ENCODE measurements at regions not wholly inside any gene's neighbourhood (a gene's known extent, or its start where the extent isn't known, plus 50 kb on each side); places are given as distances from the start of the nearest gene placed in this dataset.

DNA sequence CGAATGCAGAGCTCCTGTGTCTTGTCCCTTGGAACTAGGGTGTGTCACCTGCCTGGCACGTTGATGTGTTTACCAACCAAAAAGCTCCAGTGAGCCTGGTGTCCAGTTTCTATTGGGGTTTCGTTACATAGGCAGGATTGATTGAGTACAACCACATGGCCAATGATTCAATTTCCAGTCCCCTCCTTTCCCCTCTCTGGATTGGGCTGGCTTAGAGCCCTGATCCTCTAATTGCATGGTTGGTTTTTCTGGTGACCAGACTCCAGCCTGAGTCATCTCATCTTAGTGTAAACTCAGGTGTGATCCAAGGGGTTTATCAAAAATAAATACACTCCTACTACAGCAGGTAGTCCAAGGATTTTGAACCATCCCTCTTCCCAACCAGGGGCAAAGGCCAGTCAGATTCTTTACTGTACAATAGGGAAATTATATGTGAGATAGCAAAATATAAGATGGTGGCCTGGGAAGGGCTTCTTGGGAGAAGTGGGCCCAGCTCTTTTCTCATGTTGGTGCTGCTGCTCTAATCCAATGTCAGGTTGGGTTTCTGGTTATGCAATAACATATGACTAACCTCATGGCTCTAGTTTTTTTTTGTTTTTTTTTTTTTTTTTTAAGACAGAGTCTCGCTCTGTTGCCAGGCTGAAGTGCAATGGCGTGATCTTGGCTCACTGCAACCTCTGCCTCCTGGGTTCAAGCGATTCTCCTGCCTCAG, 64.7 kb upstream of the MGAT5 start:
- no peak for DNase-seq

DNA sequence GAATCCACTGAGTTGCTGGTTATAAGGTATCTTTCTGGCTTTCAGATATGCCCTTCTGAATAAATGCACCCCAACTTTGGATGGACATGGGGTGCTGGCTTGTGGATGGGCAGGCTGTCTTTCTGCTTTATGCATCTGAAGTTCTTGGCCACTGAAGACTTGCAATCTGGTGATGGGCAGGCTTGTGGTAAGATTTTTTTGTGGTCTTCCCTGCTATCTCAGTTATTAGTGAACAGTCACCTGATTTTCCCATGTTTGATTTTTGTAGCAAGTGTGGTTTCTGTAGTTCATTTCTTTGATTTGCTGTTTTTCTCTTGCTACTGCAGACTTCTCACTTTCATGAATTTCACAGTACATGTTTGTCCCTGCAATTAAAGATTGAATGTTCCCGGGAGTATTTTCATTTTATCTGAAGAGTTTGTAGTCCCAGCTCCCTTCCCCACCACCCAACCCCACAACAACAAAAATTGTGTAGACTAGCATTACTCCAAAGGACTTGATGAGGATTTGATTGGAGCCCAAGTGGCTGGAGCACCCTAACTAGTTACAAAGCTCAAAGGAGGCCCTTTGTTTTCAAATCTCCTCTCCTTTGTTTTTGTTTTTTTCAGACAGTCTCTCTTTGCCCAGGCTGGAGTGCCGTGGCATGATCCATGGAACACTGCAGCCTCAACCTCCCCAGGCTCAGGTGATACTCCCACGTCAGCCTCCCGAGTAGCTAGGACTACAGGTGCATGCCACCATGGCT, 63.6 kb upstream of the MGAT5 start:
- no peak for DNase-seq

DNA sequence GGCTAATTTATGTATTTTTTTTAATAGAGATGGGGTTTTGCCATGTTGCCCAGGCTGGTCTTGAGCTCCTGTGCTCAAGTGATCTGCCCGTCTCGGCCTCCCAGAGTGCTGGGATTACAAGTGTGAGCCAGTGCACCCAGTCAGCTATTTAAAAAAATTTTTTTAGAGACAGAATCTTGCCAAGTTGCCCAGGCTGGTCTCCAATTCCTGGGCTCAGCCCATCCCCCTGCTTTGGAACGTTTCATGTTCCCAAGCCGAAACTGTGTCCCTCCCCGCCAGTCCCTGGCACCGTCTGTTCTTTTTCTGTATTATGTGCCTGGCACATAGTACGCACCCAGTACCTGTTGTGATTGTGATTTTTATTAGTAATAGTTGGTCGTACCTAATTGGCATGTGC, 63.1 kb upstream of the MGAT5 start:
- no peak for DNase-seq

DNA sequence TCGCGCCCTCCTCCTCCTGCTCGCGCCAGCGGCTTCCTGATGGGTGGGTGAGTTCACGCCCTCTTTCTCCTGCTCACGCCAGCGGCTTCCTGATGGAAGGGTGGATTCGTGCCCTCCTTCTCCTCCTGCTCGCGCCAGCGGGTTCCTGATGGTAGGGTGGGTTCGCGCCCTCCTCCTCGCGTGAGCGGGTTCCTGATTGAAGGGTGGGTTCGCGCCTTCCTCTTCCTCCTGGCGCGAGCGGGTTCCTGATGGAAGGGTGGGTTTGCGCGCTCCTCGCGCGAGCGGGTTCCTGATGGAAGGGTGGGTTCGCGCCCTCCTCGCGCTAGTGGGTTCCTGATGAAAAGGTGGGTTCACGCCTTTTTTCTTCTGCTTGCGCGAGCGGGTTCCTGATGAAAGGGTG, 62.0 kb upstream of the MGAT5 start:
- no peak for DNase-seq

DNA sequence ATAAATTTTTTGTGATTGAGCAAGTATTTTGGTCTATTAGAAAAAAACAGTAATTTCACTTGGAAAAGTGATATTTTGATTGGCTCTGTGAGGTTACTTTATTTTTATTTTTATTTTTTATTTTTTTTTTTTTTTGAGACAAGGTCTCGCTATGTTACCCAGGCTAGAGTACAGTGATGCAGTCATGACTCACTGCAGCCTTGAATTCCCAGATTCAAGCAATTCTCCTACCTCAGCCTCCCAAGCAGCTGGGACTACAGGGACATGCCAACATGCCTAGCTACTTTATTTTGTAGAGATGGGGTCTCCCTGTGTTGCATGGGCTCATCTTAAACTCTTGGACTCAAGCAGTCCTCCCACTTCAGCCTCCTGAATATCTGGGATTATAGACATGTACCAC, 60.9 kb upstream of the MGAT5 start:
- DNase-seq = no peak

DNA sequence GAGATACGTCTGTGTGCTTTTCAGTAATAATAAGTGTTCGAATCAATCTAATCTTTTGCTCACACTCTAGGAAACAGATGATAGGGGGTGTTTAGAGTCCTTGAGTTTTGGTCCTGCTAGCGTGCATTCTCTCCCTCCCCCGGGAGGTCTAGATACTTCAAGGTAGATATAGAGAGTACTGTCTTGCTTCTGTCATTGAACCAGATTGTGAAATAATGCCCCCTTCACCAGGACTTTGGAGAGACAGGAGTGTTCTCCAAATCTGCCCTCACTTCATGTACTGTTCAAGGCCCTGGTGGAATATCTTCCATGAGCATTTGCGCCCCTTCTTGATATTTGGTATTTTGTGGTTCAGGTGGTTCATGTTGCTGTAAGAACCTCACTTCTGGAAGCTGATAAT, 59.4 kb upstream of the MGAT5 start:
- no peak for DNase-seq

DNA sequence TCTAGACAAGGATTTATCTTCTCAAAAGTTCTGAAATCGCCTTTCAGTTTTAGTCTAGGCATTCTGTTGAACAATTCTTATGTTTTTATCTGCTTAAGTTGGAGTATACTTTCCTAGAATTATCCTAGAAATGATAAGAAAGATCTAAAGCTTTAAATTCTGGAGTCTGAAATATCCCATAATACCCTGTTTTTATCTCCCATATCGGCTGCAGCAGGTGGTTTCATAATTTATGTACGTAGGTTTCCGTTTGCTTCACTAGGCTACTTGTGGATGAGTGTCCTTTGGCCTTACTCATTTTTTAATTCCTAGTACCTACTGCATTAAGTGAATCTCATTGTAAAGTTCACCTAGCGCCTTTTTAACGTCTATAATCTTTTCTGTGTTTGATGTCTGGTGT, 58.5 kb upstream of the MGAT5 start:
- DNase-seq = peak; percentile 33

DNA sequence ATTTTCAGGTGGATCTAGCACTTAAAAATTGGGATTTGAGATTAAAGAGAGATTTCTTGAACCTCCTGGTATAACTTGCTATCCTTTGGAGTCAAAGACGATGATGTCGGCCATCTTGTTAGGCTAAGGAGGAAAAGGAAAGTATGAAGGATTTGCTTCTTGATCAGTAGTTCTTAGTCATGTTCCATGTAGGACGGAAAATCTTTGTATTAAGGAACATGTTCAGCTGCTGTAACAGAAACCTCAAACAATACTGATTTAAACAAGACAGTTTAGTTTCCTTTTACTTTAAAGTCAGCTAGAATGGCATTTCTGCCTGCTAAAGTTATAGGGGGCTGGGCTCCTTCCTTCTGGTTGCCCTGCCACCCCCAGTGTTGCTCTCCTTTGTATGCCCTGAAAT, 56.4 kb upstream of the MGAT5 start:
- DNase-seq = no peak

DNA sequence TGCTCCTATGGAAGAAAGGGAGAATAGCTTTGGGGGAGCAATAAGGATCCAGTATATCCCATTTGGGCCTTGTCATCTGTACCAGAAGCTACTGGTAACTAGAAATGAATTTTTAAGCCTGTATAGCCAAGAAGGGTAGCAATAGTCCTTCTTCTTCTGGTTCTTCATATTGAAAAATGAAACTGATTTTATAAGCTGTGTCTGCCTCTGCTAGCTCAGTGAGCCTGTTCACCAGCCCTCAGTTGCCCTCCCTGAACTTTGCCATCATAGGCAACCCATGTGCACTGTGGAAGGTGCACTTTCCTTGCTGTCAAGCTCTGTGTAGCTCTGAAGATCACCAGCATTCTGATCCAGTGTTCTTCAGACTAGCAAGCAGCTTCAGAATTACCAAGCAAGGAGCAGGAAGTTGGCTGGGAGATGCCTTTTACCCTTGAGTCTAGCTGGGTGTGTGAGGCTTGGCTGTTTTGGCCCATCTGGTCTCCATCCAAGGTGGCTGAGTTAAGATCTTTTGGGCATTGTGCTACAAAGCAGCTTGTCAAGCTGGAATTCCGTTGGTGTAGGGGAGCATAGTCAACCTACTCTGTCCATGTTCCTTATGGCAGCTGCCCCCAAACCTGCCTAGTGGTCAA, 55.8 kb upstream of the MGAT5 start:
- DNase-seq = no peak

DNA sequence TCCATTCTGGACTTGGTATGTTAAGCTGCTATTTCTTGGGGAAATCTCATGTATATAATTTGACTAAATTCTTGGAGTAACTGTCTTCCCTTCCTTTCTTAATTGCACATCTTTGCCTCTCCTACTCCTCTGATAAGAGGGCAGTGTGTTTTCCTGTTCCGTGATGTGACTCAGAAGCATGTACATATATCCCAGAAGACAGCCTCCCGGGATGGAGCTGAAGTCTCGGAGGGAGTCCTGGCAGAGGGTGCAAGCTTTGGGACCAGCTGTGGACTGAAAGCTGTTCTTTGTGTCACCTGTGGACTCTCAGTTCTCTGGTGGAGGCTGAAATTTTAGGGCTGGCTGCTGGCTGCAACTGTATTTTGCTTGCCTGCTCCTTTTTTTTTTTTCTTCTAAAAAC, 54.7 kb upstream of the MGAT5 start:
- no peak for DNase-seq

DNA sequence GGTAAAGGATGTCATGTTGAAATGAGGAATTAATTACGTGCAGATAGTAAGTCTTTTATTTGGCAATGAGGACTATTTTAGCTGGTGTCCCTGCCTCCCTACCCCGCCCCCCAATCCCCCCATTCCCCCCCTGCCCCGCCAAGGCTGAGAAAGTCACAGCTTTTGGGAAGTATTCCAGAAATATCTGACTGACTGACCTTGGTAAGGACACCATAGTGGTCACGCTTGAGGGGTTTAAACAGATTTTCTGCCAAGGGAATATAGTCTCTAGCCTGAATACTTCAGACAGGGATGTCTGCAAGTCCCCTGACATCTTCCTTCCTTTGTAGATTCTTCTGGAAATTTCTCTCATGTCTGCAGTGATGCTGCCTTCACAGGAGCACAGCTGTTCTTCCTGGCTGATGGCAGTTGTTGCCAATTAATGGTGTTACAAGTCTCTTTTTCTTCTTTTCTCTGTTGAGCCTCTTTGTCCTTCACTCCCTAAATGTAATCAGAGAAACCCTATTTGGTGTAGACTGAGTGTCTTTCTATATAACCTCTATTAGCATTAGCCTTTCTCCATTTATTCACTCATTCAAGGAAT, 53.7 kb upstream of the MGAT5 start:
- no peak for DNase-seq

DNA sequence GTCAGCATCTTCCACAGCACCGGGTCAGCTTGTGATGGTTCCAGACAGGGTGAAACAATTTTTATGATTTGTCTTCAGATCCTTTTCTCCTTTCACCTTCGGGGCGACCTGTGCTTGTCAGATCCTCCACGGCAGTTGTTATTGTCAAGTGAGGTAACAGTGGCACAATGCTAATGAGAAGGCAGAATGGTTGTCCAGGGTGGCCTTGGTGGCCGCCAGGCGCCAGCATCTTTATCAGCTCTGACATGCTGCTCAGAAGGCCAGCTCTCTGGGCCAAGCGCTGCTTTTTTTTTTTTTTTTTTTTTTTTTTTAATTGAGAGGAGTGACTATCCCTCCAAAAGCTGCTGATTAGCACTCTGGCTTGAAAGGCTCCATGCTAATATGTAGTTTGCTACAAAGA, 52.3 kb upstream of the MGAT5 start:
- DNase-seq = no peak

DNA sequence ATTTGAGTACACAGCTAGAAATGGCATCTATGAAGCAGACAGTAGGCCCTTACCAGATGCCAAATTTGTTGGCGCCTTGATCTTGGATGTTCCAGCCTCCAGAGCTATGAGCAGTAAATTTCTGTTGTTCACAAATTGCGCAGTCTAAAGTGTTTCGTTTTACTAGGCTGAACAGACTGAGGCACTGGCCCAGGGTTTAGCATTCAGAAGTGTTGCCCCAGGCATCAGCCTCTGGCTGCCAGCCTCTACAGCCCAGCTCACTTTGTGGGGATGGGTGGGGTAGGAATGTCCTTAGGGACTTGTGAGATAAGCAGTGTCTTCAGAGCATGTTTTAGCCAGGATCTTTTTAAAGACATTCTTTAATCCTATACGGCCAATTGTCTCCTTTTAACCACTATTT, 51.5 kb upstream of the MGAT5 start:
- DNase-seq = peak; percentile 34

DNA sequence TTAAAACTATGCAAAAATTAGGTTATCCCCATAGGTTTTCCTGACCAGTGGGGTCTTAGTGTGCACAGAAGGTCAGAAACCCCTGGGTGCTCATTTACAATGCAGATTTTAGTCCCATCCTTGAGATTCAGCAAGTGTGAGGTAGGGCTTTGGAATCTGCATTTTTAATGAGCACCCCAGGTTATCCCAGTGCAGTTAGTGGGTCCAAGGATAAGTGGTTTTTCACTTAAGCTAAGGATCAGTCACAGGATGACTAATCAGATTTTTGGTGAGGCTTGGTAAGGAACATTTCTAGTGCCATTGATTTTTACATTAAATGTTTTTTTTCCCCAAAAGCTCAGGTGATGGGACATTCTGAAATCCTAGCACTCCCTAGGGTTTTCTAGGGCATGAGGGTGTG, 50.7 kb upstream of the MGAT5 start:
- DNase-seq = no peak
